ENCODE measurements at regions not wholly inside any gene's neighbourhood (a gene's known extent, or its start where the extent isn't known, plus 50 kb on each side); places are given as distances from the start of the nearest gene placed in this dataset.

- no peak overlapping the region for H3K27ac ChIP-seq (ENCODE audit: low read depth, low read length)
- no peak overlapping the region for H3K9ac ChIP-seq (replicated peaks in 1 of 4; ENCODE audit: extremely low read depth in 1 of 4, low read depth in 3 of 4, low read length in 3 of 4)
- no peak overlapping the region for H4K5ac ChIP-seq (ENCODE audit: insufficient read length, low read depth, low read length)
- H2BK12ac ChIP-seq (ENCODE audit: low read depth, low read length), result no peak overlapping the region
- no peaks in the 10 kb centered on the region for H4K20me1 ChIP-seq (replicated peaks in 1 of 2; ENCODE audit: control insufficient read depth in 1 of 2, insufficient read depth in 2 of 2, low read length in 2 of 2)
- H4K8ac ChIP-seq (ENCODE audit: extremely low read depth, insufficient read depth, low read length), result no peak overlapping the region
- no peak overlapping the region for H4K91ac ChIP-seq (replicated peaks; ENCODE audit: insufficient read length, low read length)
- CTCF ChIA-PET (ENCODE audit: partially characterized antibody), result interaction anchor here (1.1 to 3.3 kb wide), 4 partner anchors 12 to 335 kb away, joined by 4 to 23 read pairs (median 7); no protein-coding TSS in a partner anchor
- H3K4ac ChIP-seq (replicated peaks; ENCODE audit: insufficient read length, low read depth, low read length), result no peak overlapping the region
- no peak overlapping the region for H3K4me3 ChIP-seq (ENCODE audit: extremely low read depth in 1 of 4, insufficient read depth in 2 of 4, low read depth in 3 of 4, low read length in 4 of 4)
- H2AK5ac ChIP-seq (ENCODE audit: low read depth, low read length), result no peak overlapping the region
- no peak overlapping the region for H2BK20ac ChIP-seq (ENCODE audit: low read length)
- H3K23me2 ChIP-seq (ENCODE audit: low read depth, low read length), result no peaks in the 10 kb centered on the region
- POLR2A ChIA-PET (ENCODE audit: partially characterized antibody), result no interaction called here
- no peak for FAIRE-seq
- no peak overlapping the region for H2BK15ac ChIP-seq (ENCODE audit: low read length)
- no peak overlapping the region for H3K4me2 ChIP-seq (ENCODE audit: insufficient read depth in 1 of 2, low read depth in 2 of 2, low read length in 2 of 2)
- no peaks in the 10 kb centered on the region for H3K79me1 ChIP-seq (ENCODE audit: low read depth, low read length)
- DNase-seq (ENCODE audit: low read depth in 1 of 2, low spot score in 2 of 2), result no peak
- no peak overlapping the region for H2BK120ac ChIP-seq (replicated peaks; ENCODE audit: low read depth, low read length)
- H3K56ac ChIP-seq (replicated peaks; ENCODE audit: insufficient read length, low read depth, low read length), result no peak overlapping the region
- no peak overlapping the region for H2AFZ ChIP-seq (ENCODE audit: low read length)
- no peak overlapping the region for H2BK5ac ChIP-seq (ENCODE audit: low read depth, low read length)
- TF ChIP-seq TBP (IDR thresholded peaks at IDR 0.05; ENCODE audit: low read depth, low read length) (no peak), CTCF (IDR thresholded peaks at IDR 0.05; ENCODE audit: control extremely low read depth in 1 of 3, insufficient read depth in 1 of 3, low read depth in 1 of 3, low read length in 3 of 3) (peak in 1 of 3 experiments; percentile 15; a peak in 1 of 4 replicates), SRF (IDR thresholded peaks at IDR 0.05; ENCODE audit: low read depth, low read length) (no peak)
- no peaks in the 10 kb centered on the region for H3K79me2 ChIP-seq (ENCODE audit: control insufficient read depth in 1 of 2, insufficient read depth in 2 of 2, low read length in 2 of 2)
- H3K14ac ChIP-seq (ENCODE audit: insufficient read length), result no peak overlapping the region
- WGBS, 2 experiments (ENCODE audit: extremely low coverage in 1 of 2, insufficient coverage in 1 of 2, insufficient read length in 1 of 2, insufficient replicate concordance in 2 of 2, low coverage in 1 of 2, low lambda C conversion rate in 2 of 2, missing lambda C conversion rate in 1 of 2), result 85% methylated on average over 1 of the region's 1 CpG; no CpG with 5 or more reads in 1 of the 2 experiments
- H3K4me1 ChIP-seq (replicated peaks in 1 of 4; ENCODE audit: control insufficient read depth in 3 of 4, insufficient read depth in 4 of 4, low read length in 3 of 4), result peaks cover 0 to 13% (median 5%) of the 10 kb centered on the region in 4 experiments; a peak in 2 of 7 replicates
- peaks cover 0 to 2% (median 0%) of the 10 kb centered on the region in 4 experiments; a peak in 3 of 8 replicates for H3K36me3 ChIP-seq (ENCODE audit: control insufficient read depth in 2 of 4, insufficient read depth in 4 of 4, low read length in 3 of 4)
- no peaks in the 10 kb centered on the region for H3K27me3 ChIP-seq (replicated peaks in 1 of 4; ENCODE audit: control insufficient read depth in 3 of 4, extremely low read depth in 1 of 4, insufficient read depth in 3 of 4, low read length in 3 of 4)
- no peak overlapping the region for H3K23ac ChIP-seq (ENCODE audit: insufficient read length)
- H3K9me3 ChIP-seq (ENCODE audit: insufficient read depth in 2 of 2, low read depth in 1 of 2, low read length in 1 of 2), result no peaks in the 10 kb centered on the region
- H3K18ac ChIP-seq (ENCODE audit: extremely low read depth, low read length), result no peak overlapping the region
These were observed 80.5 kb downstream of the RTP4 start for GRCh38 chr3:187448674-187449073.

Measured in H1 (cell line).